Ovary (tissue), 7 donors: ENCODE measurements at regions not wholly inside any gene's neighbourhood (a gene's known extent, or its start where the extent isn't known, plus 50 kb on each side); places are given as distances from the start of the nearest gene placed in this dataset.

Experiments
- DNase-seq, 5 donors: peaks; one replicate each; pipeline ENCODE4 v3.0.0-alpha.2; 2019 to 2020
- H3K27ac ChIP-seq, 2 donors: fragments of 200-600 bp; one replicate each; pipeline versions ENCODE4 v1.5.1 to v1.8.0; 2019 to 2022
- H3K27me3 ChIP-seq: fragments of 200-600 bp; one replicate; pipeline ENCODE4 v1.8.0; 2022
- H3K36me3 ChIP-seq: fragments of 200-600 bp; sonication (generic); one replicate; pipeline ENCODE4 v1.5.1; 2019
- H3K4me1 ChIP-seq: one replicate; pipeline ENCODE4 v1.8.1; 2013; ENCODE audit warnings: mild to moderate bottlenecking, moderate library complexity; ENCODE audit not compliant: insufficient read depth
- H3K4me3 ChIP-seq: fragments of 200-600 bp; sonication (generic); one replicate; pipeline ENCODE4 v1.5.1; 2017
- H3K9me3 ChIP-seq, 2 donors: fragments of 200-600 bp in 1 of 2; sonication (generic) in 1 of 2; one replicate each; pipeline versions ENCODE4 v1.5.1 to v1.8.1; 2013 to 2019; ENCODE audit warnings: mild to moderate bottlenecking in 1 of 2, moderate library complexity in 1 of 2
- EP300 ChIP-seq: sonication (generic); formaldehyde crosslinking; IDR thresholded peaks from one replicate; pipeline ENCODE4 v1.6.1; 2017; ENCODE audit warnings: antibody characterized with exemption
- POLR2A ChIP-seq: fragments of 450-650 bp; IDR thresholded peaks from one replicate; pipeline ENCODE4 v1.6.1; 2017; ENCODE audit warnings: antibody characterized with exemption, mild to moderate bottlenecking, moderate library complexity
- WGBS, 3 donors: extraction: QIAGEN DNeasy Blood & Tissue Kit in 1 of 3; methylation state at CpG; one replicate each; pipeline versions ENCODE4 v1.1.5 to v1.1.7; 2013 to 2017; 5-methylcytosine and 5-hydroxymethylcytosine counted together
- intact Hi-C, 4 donors: fragments of 100-400 bp; cut with DNase I; formaldehyde crosslinking; loops; one replicate each; pipeline versions ENCODE4 v1.11.0 to v1.15.1; 2022 to 2023
- TF ChIP-seq, protein P1 (sequence below), 3 donors: fragments of 450-650 bp in 2 of 3; fragments of 200-600 bp in 1 of 3; IDR thresholded peaks; one replicate each; pipeline versions ENCODE4 v1.5.1 to v1.8.0; 2016 to 2022; ENCODE audit warnings: antibody characterized with exemption in 3 of 3, mild to moderate bottlenecking in 1 of 3
- donor health status: DM: no; HTN: no; CAD: no; lungs with moderate emphysema.
- donor health status: DM: no; HTN: no; CAD: no.
- donor health status: Bipolar disorder and iron deficiency.
- donor health status: DM: no; HTN: no; CAD: no.
- donor health status: DM: yes; HTN: yes; CAD: no.

DNA sequence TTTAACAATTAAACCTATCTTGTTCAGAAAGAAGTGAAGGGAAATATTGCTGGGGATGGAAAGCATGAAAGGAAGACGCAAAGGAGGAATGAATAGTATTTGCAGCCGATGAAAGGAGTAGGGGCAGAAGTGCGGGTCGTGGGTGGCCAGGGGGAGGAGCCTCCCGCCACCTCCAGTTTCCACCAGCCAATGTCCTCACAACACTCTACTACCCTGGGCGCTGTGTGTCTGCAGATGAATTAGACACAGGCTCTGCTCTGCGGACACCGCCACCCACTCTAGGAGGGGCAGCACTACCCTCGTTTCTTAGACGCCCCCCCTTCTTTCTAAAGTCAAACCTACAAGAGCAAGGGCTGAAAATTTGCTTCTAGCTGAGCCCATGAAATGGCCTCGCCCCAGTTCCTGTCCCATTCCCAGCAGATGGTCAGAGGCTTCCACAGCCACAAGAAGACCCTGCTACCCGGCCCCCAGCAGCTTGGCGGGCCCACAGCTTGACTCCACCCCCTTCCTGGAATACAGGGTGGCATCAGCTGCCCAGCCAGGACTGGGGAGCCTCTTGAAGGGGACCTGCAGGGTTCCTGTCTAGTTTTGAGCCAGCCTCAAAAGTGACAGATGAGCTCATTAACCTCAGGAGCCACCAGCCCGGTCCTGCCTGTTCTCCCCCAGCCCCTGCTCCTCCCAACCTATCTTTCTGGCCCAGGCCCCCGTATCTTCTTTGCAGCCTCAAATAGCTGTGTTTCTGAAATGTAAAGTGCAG lies 268.1 kb downstream of the BUD13 start:
- intact Hi-C loops, result no loop called here
- Histone ChIP-seq H3K36me3 (no peaks in the 10 kb centered on the region), H3K27me3 (no peaks in the 10 kb centered on the region), H3K4me1 (no peaks in the 10 kb centered on the region), H3K9me3 (no peaks in the 10 kb centered on the region), H3K27ac (no peak overlapping the region), H3K4me3 (no peak overlapping the region)
- no peak for DNase-seq
- WGBS, 3 donors, result 52 to 70% (median 62%) methylated on average over 15 of the region's 15 CpGs
- TF ChIP-seq POLR2A, result no peak
- no peak for TF ChIP-seq EP300
- TF ChIP-seq, protein P1, sequence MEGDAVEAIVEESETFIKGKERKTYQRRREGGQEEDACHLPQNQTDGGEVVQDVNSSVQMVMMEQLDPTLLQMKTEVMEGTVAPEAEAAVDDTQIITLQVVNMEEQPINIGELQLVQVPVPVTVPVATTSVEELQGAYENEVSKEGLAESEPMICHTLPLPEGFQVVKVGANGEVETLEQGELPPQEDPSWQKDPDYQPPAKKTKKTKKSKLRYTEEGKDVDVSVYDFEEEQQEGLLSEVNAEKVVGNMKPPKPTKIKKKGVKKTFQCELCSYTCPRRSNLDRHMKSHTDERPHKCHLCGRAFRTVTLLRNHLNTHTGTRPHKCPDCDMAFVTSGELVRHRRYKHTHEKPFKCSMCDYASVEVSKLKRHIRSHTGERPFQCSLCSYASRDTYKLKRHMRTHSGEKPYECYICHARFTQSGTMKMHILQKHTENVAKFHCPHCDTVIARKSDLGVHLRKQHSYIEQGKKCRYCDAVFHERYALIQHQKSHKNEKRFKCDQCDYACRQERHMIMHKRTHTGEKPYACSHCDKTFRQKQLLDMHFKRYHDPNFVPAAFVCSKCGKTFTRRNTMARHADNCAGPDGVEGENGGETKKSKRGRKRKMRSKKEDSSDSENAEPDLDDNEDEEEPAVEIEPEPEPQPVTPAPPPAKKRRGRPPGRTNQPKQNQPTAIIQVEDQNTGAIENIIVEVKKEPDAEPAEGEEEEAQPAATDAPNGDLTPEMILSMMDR (IDR thresholded peaks at IDR 0.05), result no peak

DNA sequence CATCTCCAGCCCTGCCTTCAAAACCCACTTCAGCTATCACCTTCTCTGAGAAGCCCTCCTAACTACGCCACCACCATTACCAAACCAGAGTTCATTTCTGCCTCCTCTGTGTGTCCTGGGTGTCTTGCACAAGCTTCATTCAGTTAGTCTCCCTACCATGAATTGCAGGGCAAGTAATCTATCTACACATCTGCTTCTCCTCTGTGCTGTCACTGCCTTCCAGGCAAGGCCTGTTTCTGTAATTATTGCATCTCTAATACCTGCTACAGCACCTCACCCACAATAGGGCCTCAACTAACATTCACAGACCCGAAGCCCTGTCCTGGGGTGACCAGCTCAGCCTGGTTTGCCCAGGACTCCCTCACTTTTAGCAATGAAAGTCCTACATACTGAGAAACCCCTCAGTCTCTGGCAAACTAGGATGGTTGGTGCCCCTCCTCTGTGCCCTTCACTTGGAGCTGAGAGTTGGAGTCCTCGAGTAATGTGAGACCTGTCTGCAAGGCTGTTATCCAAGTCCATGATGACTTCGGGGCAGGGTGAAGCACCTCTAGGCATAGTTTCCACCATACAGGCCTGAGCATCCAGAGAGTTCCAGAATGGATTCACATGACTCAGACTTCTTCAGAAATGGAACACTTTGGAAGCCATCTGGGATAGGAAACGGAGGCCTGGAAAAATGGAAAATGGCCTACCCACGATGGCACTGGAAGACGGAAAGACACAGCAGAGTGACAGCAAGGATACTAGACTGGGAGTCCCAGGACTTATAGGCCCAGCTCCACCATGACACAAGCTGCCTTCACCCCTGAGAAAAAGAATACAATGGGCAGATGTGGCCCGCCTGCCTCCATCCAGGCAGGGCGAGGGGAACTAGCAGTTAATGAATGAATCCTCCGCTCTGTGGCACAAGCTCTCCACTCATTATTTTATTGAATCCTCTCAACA lies 269.3 kb downstream of the BUD13 start:
- Histone ChIP-seq H3K27me3 (no peaks in the 10 kb centered on the region), H3K4me1 (no peaks in the 10 kb centered on the region), H3K36me3 (no peaks in the 10 kb centered on the region), H3K27ac (no peak overlapping the region), H3K4me3 (no peak overlapping the region), H3K9me3 (no peaks in the 10 kb centered on the region)
- no peak for TF ChIP-seq EP300
- TF ChIP-seq, protein P1 (IDR thresholded peaks at IDR 0.05), result no peak
- TF ChIP-seq POLR2A, result no peak
- intact Hi-C loops, result no loop called here
- DNase-seq, result no peak
- 87 to 93% (median 92%) methylated on average over 10 of the region's 10 CpGs for WGBS, 3 donors

DNA sequence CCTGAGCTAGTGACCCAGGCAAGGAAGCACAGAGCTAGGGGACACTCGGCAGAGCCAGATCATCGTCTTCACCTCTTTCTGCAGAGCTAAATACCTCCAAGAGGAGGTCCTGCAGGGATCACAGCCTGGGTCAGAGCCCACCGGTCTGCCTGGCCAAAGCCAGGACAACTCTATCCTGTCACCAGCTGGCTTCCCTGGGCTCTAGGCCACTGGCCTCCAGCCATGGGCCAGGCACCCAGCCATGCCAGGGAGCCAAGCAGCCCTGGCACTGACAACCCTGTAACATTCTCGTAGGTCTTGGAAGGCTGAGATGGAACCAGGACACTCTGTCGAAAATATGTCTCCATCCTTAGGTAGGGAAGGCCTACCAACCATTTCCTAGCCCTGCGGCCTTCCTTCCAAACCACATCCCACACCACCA lies 270.1 kb downstream of the BUD13 start:
- H3K27me3 ChIP-seq, result no peaks in the 10 kb centered on the region
- no peak for TF ChIP-seq EP300
- H3K4me1 ChIP-seq, result no peaks in the 10 kb centered on the region
- no peaks in the 10 kb centered on the region for H3K36me3 ChIP-seq
- intact Hi-C loops, result no loop called here
- 89 to 95% (median 91%) methylated on average over 6 of the region's 6 CpGs for WGBS, 3 donors
- no peaks in the 10 kb centered on the region for H3K9me3 ChIP-seq
- no peak for DNase-seq
- no peak overlapping the region for H3K27ac ChIP-seq
- no peak overlapping the region for H3K4me3 ChIP-seq

DNA sequence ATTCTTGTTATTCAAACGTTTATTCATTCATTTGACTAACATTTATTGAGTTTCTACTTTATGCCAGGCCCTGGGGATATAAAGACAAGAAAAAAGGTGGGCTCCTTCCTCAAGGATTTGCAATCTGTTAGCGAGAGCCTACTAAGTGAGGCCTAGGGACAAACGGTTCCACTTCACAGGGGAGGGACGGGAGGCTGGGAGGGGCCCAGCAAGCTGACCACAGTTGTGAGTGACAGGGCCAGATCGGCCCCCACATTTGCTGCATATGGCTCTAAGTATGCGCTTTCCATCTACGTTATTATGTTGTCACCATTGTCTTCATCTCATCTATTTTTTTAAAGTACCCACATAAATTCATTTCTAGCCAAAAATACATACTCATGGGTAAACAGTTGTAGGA lies 271.1 kb downstream of the BUD13 start:
- no peak overlapping the region for H3K27ac ChIP-seq
- H3K36me3 ChIP-seq, result no peaks in the 10 kb centered on the region
- no peak for DNase-seq
- TF ChIP-seq POLR2A (no peak), EP300 (no peak)
- TF ChIP-seq, protein P1 (IDR thresholded peaks at IDR 0.05), result no peak
- H3K9me3 ChIP-seq, result no peaks in the 10 kb centered on the region
- 83 to 85% (median 84%) methylated on average over 7 of the region's 7 CpGs for WGBS, 3 donors
- intact Hi-C loops, result no loop called here
- no peaks in the 10 kb centered on the region for H3K27me3 ChIP-seq
- H3K4me3 ChIP-seq, result no peak overlapping the region
- no peaks in the 10 kb centered on the region for H3K4me1 ChIP-seq
